GM13976 (cell line): ENCODE measurements at regions not wholly inside any gene's neighbourhood (a gene's known extent, or its start where the extent isn't known, plus 50 kb on each side); places are given as distances from the start of the nearest gene placed in this dataset.
A peak's percentile ranks its signal among the peaks of the same experiment; 100 is the strongest.

Source experiments
- DNase-seq: peaks from one replicate; pipeline ENCODE4 v3.0.0; 2012; ENCODE audit warnings: low spot score
- CTCF ChIP-seq: IDR thresholded peaks from 2 replicates; pipeline ENCODE4 v1.5.1; 2012; ENCODE audit warnings: borderline replicate concordance, mild to moderate bottlenecking; ENCODE audit not compliant: insufficient read depth; ENCODE audit errors: extremely low read depth, missing control alignments, control extremely low read depth
- in situ Hi-C: fragments of 300-500 bp; cut with MboI; formaldehyde crosslinking; loops from one replicate; pipeline ENCODE4 v1.12.0; 2022; ENCODE audit warnings: low sequenced_read_pairs, mixed read lengths, inconsistent platforms; ENCODE audit not compliant: unreplicated experiment

- DNase-seq: no peak
- no peak for TF ChIP-seq CTCF
- in situ Hi-C loops: no loop called here
Measured at GRCh38 chr7:142607351-142607750, 141.9 kb upstream of the PRSS1 start.

- in situ Hi-C loops: no loop called here
Measured at GRCh38 chr7:142606081-142606480, 143.2 kb upstream of the PRSS1 start.

GRCh38 chr7:142604671-142605070, 144.6 kb upstream of the PRSS1 start:
- in situ Hi-C loops: no loop called here
- no peak for DNase-seq
- TF ChIP-seq CTCF: no peak

More at GRCh38 chr7:142606081-142606480, 143.2 kb upstream of the PRSS1 start:
- DNase-seq: no peak
- no peak for TF ChIP-seq CTCF

- in situ Hi-C loops: no loop called here
- TF ChIP-seq CTCF: peak; percentile 78
- peak; percentile 62 for DNase-seq
Measured at GRCh38 chr7:142603870-142604448, 145.3 kb upstream of the PRSS1 start.

- TF ChIP-seq CTCF: no peak
- no peak for DNase-seq
- in situ Hi-C loops: no loop called here
Measured at GRCh38 chr7:142602756-142603155, 146.5 kb upstream of the PRSS1 start.

GRCh38 chr7:142602183-142602582, 147.1 kb upstream of the PRSS1 start:
- DNase-seq: no peak
- in situ Hi-C loops: no loop called here
- TF ChIP-seq CTCF: no peak
